Pancreas (tissue), 10 donors: ENCODE measurements at regions not wholly inside any gene's neighbourhood (a gene's known extent, or its start where the extent isn't known, plus 50 kb on each side); places are given as distances from the start of the nearest gene placed in this dataset.

Source experiments
- ATAC-seq, 4 donors: fragments of 200-7000 bp; cut with Tn5 transposase; one replicate each; pipeline versions ENCODE4 v1.8.0 to v1.9.1; 2020; ENCODE audit warnings: mild to moderate bottlenecking in 4 of 4, moderate library complexity in 4 of 4
- DNase-seq, 6 donors: peaks; one replicate each; pipeline ENCODE4 v3.0.0-alpha.2; 2020
- FAIRE-seq: peaks from 2 replicates; lab custom pipeline; 2012; peaks lifted over from hg19 to GRCh38; lab: Jason Lieb, UNC
- H3K27ac ChIP-seq, 4 donors: fragments of 200-600 bp; sonication (generic); 1 replicate in 3 of 4; 2 replicates in 1 of 4; pipeline versions ENCODE4 v1.5.0 to v1.8.0; 2020
- H3K27me3 ChIP-seq, 4 donors: fragments of 200-600 bp; one replicate each; pipeline ENCODE4 v1.8.0; 2021
- H3K36me3 ChIP-seq, 3 donors: fragments of 200-600 bp; sonication (generic) in 1 of 3; one replicate each; pipeline versions ENCODE4 v1.5.0 to v1.8.0; 2020 to 2021
- H3K4me1 ChIP-seq, 3 donors: fragments of 200-600 bp; one replicate each; pipeline ENCODE4 v1.8.0; 2021
- H3K4me3 ChIP-seq, 4 donors: fragments of 200-600 bp; sonication (generic) in 2 of 4; one replicate each; pipeline versions ENCODE4 v1.5.0 to v1.8.0; 2020 to 2021
- H3K9me3 ChIP-seq, 4 donors: fragments of 200-600 bp; one replicate each; pipeline ENCODE4 v1.8.0; 2021
- CTCF ChIP-seq, 4 donors: fragments of 200-600 bp; sonication (generic) in 3 of 4; IDR thresholded peaks; one replicate each; pipeline versions ENCODE4 v1.5.0 to v1.8.0; 2021; ENCODE audit warnings: antibody characterized with exemption in 4 of 4
- WGBS, 2 donors: extraction: QIAGEN DNeasy Blood & Tissue Kit; methylation state at CpG; one replicate each; pipeline ENCODE4 v1.1.7; 2013; 5-methylcytosine and 5-hydroxymethylcytosine counted together
- intact Hi-C, 3 donors: fragments of 100-400 bp; cut with DNase I; formaldehyde crosslinking; loops; one replicate each; pipeline versions ENCODE4 v1.11.1 to v1.14.2; 2022
- donor health status: healthy with polysubstance abuse.
- donor health status: DM: no; HTN: no; CAD: no; lungs with moderate emphysema.
- donor health status: DM: no; HTN: no; CAD: no.
- donor health status: control.
- donor health status: control.
- donor health status: Bipolar disorder and iron deficiency.
- donor health status: DM: yes; HTN: yes; CAD: no.
- donor health status: DM: no; HTN: no; CAD: no.
- donor health status: DM: no; HTN: no; CAD: no.
- donor health status: DM: yes; HTN: yes; CAD: no.

GRCh38 chr4:42271096-42271495, 118.6 kb upstream of the BEND4 start:
- Histone ChIP-seq H3K9me3 (no peaks in the 10 kb centered on the region), H3K36me3 (no peaks in the 10 kb centered on the region), H3K27ac (no peak overlapping the region), H3K27me3 (no peaks in the 10 kb centered on the region), H3K4me3 (no peak overlapping the region), H3K4me1 (no peaks in the 10 kb centered on the region)
- intact Hi-C loops: no loop called here
- no peak for ATAC-seq
- no peak for TF ChIP-seq CTCF (IDR thresholded peaks at IDR 0.05)
- FAIRE-seq: no peak
- DNase-seq: no peak
- 82% methylated on average over 3 of the region's 3 CpGs for WGBS, 2 donors

- no peak for ATAC-seq
- intact Hi-C loops: no loop called here
- FAIRE-seq: no peak
- Histone ChIP-seq H3K36me3 (no peaks in the 10 kb centered on the region), H3K27me3 (no peaks in the 10 kb centered on the region), H3K4me3 (no peak overlapping the region), H3K27ac (no peak overlapping the region), H3K9me3 (no peaks in the 10 kb centered on the region), H3K4me1 (no peaks in the 10 kb centered on the region)
- DNase-seq: no peak
- TF ChIP-seq CTCF (IDR thresholded peaks at IDR 0.05): no peak
- WGBS, 2 donors: 35 to 42% methylated on average over 2 of the region's 2 CpGs
These were observed 120.0 kb upstream of the SHISA3 start for GRCh38 chr4:42277291-42277690.

DNA sequence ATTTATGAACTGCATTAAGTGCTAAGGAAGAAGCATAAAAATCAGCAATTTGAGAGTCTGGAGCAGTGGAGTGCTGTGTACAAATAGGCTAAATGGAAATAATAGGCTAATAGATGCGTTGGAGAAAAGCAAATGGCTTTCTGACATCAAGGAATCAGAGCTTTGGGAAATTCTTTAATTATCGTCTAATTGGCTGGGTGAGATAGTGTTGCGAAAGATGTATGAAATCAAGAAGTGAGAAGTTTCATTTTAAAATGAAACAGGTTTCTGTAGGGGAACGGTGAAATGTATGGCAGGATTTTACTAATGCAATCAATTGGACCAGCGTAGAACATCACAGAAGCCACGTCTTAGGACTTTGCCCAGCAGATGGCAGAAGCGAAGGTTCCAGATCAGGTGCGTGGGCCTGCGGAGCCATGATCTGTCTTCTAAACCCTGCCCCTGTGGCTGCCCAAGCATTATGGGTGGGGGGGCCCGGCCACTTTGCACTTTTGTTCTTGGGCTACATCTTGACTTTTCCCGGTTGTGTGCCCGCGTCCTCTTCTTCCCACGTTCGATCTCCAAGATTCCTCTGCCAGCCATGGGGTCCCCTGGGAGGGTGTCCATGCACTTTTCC, 118.5 kb upstream of the SHISA3 start:
- intact Hi-C loops: no loop called here
- 83 to 89% methylated on average over 15 of the region's 15 CpGs for WGBS, 2 donors

GRCh38 chr4:42280327-42281095, 116.8 kb upstream of the SHISA3 start:
- ATAC-seq: peak in 3 of 4 donors; percentile 32 to 58 (median 40)

More for the DNA sequence above, 118.5 kb upstream of the SHISA3 start:
- FAIRE-seq: no peak
- Histone ChIP-seq H3K4me3 (no peak overlapping the region), H3K4me1 (no peaks in the 10 kb centered on the region), H3K27ac (no peak overlapping the region), H3K9me3 (no peaks in the 10 kb centered on the region), H3K36me3 (no peaks in the 10 kb centered on the region), H3K27me3 (no peaks in the 10 kb centered on the region)
- no peak for ATAC-seq
- no peak for TF ChIP-seq CTCF (IDR thresholded peaks at IDR 0.05)
- no peak for DNase-seq

More at GRCh38 chr4:42280327-42281095, 116.8 kb upstream of the SHISA3 start:
- H3K27ac ChIP-seq: no peak overlapping the region
- FAIRE-seq (no peak), DNase-seq (no peak)
- intact Hi-C loops: no loop called here
- WGBS, 2 donors: 41 to 50% methylated on average over 11 of the region's 11 CpGs
- TF ChIP-seq CTCF (IDR thresholded peaks at IDR 0.05): peak in 3 of 4 donors; percentile 39 to 50 (median 41)
- H3K9me3 ChIP-seq: no peaks in the 10 kb centered on the region
- H3K36me3 ChIP-seq: no peaks in the 10 kb centered on the region
- H3K27me3 ChIP-seq: no peaks in the 10 kb centered on the region
- H3K4me1 ChIP-seq: no peaks in the 10 kb centered on the region
- H3K4me3 ChIP-seq: no peak overlapping the region
